HG03378 (cell line): ENCODE measurements at regions not wholly inside any gene's neighbourhood (a gene's known extent, or its start where the extent isn't known, plus 50 kb on each side); places are given as distances from the start of the nearest gene placed in this dataset.

Experiments
- ATAC-seq: cut with Tn5 transposase; IDR thresholded peaks from one replicate; pipeline ENCODE4 v1.9.1; 2021; ENCODE audit warnings: mild to moderate bottlenecking, moderate library complexity; ENCODE audit not compliant: unreplicated experiment

DNA sequence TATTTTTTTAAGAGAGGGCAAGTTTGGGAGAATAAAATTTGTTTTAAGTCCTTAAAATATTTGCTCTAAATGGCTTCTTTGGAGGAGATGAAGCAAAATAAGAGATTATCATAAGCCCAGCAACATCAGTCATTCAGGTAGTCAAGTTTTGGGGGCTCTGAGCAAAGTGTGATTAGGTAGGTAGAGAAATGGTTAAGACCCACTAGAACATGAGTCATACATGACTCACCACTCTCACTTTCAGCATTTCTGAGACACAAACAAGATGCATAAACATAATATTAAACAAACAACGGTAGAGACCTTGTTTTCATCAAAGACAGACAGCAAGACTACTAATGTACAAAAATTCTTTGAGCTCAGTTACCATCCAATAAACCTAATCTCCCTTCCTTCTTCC lies 272.2 kb downstream of the LMO4 start:
- ATAC-seq = no peak

DNA sequence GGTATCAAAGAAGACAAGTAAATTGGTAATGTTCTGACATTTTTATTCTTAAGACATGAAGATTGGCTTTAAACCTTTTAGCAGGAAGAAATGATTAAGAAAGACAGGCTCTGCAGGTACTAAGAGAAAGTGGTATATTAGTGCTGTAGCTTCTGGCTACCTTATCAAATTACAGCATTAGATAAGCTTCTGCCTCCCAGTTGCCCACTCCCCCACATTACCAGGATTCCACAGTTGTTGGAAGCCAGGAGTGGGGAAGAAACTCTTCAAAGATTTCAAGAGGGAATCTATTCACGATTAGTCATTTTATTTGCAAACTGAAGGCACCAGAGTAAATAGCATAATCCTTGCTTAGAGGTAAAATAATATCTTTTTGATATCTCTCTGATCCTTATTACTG lies 274.9 kb downstream of the LMO4 start:
- ATAC-seq = no peak

DNA sequence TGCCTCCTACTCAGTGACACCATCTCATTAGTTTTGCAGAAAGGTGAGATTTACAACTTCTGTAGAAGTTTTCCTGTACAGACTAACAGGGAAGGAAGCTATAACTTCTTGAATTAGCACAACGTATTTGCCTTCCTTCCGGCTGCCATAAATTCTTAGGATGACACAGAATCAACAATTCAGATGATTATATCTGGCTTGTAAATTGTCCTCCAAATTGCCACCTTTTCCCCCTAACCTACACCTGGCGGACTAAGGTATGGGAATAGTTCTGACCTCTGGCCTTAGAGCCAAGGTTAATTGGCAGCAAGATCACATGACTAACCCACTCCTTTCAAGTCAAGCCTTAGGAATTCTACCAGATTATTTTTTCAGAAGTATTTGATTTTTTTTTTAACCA lies 284.3 kb downstream of the LMO4 start:
- ATAC-seq = no peak

DNA sequence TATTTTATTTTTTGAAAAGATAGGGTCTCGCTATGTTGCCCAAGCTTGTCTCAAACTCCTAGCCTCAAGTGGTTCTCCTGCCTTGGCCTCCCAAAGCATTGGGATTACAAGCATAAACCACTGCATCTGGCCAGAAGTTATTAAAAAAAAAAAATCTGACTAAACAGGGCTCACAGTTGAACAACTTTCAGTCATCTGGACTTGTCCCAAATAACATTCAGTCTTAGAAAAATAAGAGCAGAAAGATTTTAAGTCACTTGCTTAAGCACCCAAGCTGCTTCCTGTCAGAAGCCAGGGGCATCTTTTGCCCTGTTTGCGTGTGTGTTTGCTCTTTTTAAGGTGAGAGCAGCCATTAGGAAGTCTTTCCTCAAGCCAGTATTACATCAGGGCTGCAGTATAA lies 286.8 kb downstream of the LMO4 start:
- ATAC-seq = no peak

DNA sequence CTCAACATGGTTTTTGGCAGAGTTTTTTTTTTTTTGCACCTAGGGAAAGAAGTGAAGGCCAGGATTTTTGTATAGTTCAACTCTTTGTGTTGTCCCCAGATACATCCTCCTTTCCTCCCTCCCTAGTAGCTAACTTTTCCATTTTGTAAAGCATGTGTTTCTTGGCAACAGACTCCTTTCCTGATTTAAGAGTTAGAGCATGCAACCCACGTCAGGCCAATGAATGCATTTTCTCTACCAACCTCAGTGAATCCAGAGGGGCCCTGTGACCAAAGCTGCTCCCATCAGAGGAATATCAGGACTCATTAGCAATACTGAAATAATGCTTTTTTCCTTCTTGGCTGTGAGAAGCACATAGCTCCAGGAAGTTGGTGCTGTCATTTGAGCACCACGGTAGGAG lies 287.2 kb downstream of the LMO4 start:
- no peak for ATAC-seq

DNA sequence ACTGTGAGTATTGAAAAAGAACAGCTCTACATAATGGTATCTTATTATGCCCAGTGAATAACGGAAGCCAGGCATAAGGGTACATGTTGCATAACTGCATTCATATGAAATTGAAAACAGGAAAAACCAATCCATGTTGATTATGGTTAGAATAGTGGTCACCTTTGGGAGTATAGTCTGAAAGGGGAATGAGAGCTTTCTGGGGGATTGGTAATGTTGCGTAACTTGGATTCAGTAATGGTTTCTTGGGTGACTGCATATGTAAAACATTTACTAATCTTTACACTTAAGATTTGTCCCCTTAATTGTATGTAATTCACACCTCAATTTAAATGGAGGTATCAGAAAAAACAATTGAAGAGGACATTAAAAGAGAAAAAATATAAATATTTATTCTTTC lies 292.1 kb downstream of the LMO4 start:
- ATAC-seq = no peak

DNA sequence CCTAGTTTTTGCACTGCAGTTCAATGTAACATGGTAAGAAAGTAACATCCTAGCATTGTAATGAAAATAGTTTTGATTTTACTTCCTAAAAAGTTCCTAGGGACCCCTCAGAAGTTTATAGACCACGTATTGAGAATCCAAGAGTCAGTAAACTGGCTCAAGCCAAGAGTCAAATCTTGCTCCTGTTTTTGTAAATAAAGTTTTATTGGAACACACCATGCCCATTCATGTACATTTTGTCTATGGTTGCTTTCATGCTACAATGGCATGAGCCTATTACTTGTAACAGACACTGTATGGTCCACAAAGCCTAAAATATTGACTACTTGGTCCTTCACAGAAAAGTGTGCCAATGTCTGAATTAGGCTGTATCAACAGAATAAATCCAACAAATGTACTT lies 301.0 kb downstream of the LMO4 start:
- ATAC-seq = no peak

DNA sequence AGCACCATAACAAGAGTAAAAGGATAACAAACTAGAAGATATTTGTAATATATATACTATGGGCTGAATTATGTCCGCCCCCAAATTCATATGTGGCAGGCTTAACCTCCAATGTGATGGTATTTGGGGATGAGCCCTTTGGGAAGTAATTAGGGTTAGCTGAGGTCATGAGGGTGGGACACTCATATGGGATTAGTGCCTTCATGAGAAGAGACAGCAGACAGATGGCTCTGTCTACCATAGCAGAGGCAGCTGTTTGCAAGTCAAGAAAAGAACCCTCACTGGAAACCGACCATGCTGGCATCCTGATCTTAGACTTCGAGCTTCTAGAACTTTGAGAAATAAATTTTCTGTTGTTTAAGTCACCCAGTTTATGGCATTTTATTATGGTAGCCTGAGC lies 303.6 kb downstream of the LMO4 start:
- no peak for ATAC-seq

DNA sequence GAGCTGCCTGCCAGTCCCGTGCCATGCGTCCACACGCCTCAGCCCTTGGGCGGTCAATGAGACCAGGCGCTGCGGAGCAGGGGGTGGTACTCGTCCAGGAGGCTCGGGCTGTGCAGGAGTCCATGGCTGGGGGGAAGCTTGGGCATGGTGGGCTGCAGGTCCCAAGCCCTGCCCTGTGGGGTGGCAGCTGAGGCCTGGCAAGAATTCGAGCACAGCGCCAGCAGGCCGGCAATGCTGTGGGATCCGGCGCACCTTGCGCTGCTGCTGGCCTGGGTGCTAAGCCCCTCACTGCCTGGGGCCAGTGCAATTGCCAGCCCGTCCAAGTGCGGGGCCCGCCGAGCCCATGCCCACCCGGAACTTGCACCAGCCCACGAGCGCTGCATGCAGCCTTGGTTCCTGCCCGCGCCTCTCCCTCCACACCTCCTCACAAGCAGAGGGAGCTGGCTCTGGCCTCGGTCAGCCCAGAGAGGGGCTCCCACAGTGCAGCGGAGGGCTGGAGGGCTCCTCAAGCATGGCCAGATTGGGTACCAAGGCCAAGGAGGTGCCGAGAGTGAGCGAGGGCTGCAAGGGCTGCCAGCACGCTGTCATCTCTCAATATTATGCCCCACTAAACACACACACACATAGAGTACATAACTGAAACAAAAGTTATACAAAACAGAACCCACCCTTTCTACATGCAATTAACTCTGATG lies 307.7 kb downstream of the LMO4 start:
- no peak for ATAC-seq

DNA sequence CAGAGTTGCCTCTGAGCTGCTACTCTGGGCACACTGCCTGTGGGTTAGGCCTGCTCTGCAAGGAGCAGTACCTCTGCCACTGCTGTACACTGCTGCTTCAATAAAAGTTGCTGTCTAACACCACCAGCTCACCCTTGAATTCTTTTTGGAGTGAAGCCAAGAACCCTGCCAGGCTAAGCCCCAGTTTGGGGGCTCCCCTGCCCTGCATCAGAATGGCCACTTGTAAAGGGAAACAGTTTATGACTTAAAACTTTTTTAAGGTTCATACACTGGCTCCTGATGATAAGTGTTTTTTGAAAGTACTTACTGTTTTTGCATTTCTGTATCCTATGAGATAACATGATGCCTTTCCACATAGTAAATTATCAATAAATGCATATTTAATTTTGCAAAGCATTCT lies 310.0 kb downstream of the LMO4 start:
- ATAC-seq = no peak

DNA sequence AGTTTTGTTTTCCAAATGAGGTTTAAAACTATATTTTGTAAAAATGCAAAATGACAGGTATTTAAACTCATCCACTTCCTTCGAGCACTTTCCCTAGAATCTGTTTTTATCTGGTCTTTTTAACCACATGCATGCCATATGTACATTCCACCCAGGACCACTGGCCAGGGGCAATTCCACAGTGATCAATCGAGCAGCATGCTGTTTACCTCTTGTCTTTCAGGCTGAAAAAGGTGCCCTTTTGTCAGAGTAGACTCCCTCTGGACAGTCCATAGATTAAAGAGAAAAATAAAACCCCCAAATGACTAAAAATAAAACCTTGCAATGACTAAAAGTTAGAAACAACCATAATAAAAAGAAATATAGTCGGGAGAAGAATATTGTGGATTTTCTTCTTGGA lies 313.3 kb downstream of the LMO4 start:
- no peak for ATAC-seq

DNA sequence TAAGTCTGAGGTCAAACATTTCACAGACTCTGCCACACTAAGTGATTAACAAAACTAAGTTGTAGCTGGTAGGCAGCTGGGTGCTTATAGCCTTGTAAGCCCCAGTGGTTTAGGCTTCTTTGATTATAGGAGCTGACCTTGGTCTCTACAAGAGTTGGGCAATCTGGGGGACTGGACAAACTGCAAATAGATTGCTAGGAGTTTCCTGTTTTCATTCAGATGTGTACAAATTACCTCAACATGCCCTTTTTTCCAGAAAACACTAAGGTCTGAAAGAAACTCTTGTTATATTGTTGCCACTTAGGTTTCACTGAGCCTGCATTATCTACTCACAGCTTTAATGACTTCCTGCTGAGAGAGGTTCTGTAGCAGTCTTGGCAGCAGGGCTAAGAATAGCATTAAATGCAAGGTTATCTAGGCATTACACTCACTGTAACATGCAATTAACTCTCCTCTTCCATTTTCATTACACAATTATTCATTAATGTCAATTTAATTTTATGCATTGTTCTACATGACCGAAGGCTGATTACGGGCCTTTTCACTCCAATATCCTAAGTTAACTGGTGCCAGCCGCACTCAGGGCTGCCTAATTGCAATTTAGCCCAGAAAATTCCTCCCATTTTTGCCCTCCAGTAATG lies 314.0 kb downstream of the LMO4 start:
- ATAC-seq = no peak

DNA sequence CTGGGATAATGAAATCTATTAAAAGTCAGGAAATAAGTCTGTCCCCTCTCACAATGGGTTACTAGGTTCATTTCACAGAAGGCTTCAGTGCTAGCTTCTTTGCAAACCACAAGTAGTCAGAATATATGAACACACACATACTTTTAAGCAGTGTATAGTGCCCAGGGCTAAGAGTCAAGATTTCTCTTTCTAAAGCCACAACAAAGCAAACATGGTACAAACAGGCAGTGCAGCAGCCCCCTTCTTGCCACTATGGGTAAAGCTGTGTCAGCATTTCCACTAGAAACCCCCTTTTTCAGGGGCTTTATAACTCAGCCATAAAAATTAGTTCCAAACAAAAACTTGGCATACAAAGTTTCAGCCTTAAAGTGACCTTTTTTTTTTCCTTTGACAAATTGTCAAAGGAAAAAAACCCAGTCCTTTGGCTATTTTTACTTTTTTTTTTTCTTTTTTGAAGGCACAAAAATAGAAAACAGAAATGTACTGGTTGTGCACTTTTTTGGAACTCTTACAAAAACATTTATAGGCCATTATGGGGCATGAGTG lies 315.4 kb downstream of the LMO4 start:
- no peak for ATAC-seq

DNA sequence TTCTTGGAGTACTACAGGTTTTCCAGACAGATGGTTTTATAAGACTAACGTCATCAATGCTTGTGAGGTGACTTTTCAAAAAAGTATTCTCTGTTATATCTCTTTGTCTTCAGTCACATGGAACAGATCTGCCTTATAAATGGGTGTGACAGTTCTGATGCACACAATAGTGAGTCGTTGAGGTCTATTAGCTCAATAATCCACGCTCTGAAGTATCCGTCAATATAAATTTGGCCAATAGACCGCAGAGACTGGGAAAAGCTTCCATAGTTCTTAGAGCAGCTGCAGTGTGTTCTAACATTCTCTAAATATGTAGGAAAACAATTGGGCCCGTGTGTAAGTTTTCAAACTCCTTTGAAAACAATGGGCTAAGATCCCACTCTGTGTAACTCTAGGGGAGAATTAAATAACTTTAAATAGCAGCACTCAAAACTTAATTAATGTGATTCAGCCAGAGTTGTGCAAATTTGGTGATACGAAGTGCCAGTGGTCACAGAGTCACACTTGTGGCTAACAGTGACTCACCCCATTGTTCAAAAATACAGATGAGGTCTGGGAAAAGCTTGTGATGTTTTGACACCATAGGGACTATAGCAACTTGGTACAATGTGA lies 316.0 kb downstream of the LMO4 start:
- no peak for ATAC-seq

DNA sequence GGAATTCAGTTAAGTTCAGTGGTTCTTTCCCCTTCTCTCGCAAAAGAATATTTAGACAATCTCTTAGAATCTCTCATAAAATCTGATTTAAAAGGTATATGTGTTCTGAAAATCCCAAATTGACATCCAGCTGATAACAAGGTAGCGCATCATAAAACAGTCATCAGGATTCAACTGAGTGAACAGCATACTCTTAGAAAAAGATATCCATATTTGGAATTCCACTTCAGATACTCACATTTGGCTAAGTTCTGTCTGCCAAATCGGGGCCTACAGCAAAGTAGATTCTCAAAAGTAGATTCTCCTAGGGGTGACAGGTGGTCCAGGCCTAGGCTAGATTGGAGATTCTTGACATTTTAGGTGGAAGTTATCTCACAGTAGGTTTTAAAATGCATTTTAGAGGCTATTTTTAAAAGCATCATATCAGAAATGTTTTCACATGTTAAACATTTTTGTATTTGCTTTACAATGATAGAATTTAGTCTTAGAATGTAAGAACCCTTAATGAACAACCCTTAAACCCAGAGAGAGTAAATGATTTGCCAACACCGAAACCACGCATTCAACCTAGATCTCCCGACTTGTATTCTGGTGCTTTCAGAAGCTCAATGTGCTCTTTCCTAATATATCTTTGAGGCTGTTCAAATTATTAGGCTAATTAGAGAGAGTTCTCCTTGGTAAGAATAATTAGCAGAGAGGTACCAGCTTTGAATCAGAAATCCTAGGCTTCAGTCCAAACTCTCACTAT lies 318.9 kb downstream of the LMO4 start:
- ATAC-seq = no peak

DNA sequence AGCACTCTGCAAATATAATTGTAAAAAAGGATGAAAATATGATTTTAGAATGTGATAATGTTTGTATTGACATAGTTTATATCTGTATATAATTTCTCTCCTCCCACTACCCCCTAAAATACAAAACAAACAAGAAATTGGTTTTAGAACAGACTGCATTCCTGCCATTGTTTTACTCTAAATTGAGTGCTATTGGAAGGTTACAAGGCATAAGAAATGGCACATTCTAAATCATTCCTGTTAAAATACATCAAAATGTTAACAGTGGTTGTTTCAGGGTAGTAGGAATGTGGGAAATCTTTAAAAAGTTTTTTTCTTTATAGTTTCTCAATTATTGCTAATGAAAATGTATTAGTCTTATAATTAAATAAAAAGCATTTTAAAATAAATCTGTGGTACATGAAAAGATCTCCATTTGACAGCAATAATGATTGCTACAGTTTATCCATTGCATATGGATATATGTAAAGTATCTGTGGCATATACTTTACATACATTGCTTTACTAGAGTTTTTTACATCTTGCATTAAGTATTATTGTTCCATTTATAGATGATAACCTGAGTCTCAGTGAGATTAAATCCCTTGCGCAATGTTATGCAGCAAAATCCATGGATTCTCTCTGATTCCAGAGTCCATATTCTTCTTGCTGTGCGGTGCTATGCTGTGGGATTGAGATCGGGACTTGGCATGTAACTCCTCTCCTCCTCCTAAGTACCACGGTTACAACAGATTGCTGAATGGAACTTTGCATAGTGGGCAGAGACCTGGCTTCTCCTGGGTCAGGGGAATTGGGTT lies 319.8 kb downstream of the LMO4 start:
- ATAC-seq = no peak

DNA sequence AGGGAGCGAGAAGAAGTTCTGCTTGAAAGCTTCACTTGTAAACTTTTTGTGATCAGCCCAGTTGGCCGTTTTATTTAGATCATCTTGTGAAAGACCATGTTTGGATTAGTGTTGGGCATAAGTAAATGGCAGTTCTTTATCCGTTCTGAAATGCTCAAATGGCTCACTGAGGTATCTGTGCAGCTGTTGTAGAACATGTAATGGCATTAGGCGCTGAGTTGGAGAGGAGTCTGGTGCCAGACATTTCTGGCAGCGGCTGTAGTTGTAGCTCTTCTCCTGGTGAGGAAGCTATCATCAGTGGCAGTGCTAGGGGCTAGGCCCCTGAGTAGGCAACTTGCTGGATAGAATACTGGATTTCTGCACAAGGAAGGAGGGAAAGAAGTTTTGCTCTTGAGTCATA lies 321.6 kb downstream of the LMO4 start:
- ATAC-seq = no peak

DNA sequence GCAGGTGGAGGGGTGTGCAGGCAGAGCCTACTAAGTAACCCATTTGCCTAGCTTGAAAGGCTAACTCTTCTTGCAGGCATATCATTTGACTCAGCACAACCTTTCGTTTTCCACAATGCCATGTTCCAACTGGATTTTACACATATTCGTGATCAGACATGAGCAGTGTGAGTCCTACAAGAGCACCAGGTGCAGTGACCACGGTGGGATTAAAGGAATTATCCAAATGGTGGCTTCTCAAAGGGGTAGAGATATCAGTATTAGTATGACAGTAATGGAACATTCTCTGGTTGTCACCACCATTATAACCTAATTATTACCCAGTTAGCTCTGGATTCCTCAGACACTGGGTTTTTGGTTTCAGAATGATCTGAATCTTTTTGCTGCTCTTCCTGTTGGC lies 323.5 kb downstream of the LMO4 start:
- no peak for ATAC-seq

DNA sequence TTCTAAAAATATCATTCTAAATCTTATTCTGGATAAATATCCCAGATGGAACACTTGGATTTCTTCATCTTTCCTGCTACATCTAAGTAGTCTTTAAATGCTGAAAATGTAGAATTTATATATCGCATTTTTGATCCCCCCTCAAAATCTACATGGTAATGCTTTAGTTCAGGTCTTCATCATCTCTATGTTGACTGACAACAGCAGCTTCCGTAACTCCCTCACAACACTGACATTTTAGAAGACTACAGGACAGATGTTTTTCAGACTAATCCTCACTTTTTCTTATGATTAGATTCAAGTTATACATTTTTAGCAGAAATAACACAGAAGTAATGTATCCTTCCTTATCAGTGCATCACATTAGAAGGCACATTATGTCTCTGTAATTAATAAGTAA lies 336.5 kb downstream of the LMO4 start:
- no peak for ATAC-seq

DNA sequence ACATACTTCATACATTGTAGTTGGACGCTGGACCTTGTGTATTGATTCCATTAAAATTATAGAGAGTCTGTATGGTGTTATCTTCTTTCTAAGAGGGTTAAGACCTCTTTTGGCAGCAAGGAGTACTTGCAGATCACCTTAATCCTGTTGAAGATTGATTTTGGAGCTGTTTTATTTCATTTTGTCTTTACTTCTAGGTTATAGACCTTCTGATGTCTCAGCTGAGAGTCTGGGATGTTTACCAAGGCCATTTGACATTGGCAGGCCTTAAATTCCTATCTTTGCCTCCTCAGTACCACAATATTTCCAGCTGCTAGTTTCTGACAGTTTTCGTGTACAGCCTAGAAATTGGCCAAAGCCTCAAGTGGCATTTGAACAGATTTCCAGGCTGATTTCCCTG lies 338.0 kb downstream of the LMO4 start:
- no peak for ATAC-seq

DNA sequence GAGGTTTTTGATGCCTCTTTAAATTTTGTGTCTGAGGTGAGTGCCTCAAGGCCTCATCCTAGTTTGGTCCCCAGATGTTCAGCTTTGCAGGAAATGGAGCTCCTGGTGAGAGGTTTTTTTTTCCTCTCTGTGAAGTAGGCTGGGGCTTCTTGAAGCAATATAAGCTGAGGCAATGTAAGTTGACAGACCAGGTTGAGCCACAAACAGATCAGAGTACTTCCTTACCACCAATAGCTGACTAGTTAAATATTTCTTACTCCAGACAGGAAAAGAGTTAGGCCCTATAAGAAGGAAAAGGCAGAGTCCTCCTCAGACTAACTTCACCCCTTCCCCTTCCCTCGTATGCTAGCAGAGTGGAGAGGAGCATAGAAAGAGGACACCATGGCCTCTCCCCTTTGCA lies 341.0 kb downstream of the LMO4 start:
- ATAC-seq = no peak
